NB4 (cell line): ENCODE measurements at regions not wholly inside any gene's neighbourhood (a gene's known extent, or its start where the extent isn't known, plus 50 kb on each side); places are given as distances from the start of the nearest gene placed in this dataset.

Experiments
- TF ChIP-seq, protein P1 (sequence below): IDR thresholded peaks from one replicate; pipeline ENCODE4 v1.5.1; 2012; ENCODE audit warnings: low read depth, low read length
- TF ChIP-seq, protein P2 (sequence below): IDR thresholded peaks from 2 replicates; pipeline ENCODE4 v1.6.1; 2011; ENCODE audit warnings: low read depth, low read length

DNA sequence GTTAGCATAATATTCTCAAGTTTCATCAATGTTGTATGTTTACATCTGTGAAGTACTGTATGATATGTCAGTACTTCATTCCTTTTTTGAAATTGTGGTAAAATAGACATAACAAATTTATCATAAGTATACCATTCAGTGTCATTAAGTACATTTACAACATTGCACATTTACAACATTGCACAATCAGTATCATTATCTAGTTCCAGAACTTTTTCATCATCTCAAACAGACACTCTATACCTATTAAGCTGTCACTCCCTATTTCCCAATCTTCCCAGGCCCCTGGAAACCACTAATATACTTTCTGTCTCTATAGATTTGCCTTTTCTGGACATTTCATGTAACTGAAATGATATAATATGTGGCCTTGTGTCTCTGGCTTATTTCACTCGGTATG is 75.1 kb upstream of the ATG10 start:
- TF ChIP-seq, protein P1, sequence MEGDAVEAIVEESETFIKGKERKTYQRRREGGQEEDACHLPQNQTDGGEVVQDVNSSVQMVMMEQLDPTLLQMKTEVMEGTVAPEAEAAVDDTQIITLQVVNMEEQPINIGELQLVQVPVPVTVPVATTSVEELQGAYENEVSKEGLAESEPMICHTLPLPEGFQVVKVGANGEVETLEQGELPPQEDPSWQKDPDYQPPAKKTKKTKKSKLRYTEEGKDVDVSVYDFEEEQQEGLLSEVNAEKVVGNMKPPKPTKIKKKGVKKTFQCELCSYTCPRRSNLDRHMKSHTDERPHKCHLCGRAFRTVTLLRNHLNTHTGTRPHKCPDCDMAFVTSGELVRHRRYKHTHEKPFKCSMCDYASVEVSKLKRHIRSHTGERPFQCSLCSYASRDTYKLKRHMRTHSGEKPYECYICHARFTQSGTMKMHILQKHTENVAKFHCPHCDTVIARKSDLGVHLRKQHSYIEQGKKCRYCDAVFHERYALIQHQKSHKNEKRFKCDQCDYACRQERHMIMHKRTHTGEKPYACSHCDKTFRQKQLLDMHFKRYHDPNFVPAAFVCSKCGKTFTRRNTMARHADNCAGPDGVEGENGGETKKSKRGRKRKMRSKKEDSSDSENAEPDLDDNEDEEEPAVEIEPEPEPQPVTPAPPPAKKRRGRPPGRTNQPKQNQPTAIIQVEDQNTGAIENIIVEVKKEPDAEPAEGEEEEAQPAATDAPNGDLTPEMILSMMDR = no peak
- TF ChIP-seq, protein P2, sequence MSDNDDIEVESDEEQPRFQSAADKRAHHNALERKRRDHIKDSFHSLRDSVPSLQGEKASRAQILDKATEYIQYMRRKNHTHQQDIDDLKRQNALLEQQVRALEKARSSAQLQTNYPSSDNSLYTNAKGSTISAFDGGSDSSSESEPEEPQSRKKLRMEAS = no peak
